ENCODE measurements at regions not wholly inside any gene's neighbourhood (a gene's known extent, or its start where the extent isn't known, plus 50 kb on each side); places are given as distances from the start of the nearest gene placed in this dataset.

DNA sequence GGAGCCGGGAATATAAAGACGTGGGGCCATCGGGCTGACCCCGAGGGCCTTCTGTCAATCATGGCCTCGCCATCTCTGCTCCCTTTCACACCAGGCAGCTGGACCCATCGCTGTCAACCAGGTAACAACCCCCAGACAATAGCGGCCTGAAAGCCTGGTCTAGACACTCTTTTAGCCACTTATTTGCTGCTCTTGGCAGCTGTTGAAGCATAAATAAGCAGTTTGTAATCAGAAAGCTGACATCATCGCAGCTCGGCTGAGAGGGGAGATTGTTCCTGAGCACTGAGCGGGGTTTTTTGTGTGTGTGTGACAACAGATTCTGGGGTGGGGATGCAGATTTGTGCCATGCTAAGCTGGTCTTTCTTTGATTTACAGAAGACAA is 423.6 kb upstream of the POU3F3 start:
- TF ChIP-seq, protein P1, sequence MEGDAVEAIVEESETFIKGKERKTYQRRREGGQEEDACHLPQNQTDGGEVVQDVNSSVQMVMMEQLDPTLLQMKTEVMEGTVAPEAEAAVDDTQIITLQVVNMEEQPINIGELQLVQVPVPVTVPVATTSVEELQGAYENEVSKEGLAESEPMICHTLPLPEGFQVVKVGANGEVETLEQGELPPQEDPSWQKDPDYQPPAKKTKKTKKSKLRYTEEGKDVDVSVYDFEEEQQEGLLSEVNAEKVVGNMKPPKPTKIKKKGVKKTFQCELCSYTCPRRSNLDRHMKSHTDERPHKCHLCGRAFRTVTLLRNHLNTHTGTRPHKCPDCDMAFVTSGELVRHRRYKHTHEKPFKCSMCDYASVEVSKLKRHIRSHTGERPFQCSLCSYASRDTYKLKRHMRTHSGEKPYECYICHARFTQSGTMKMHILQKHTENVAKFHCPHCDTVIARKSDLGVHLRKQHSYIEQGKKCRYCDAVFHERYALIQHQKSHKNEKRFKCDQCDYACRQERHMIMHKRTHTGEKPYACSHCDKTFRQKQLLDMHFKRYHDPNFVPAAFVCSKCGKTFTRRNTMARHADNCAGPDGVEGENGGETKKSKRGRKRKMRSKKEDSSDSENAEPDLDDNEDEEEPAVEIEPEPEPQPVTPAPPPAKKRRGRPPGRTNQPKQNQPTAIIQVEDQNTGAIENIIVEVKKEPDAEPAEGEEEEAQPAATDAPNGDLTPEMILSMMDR (conservative IDR thresholded peaks at IDR 0.05; ENCODE audit: low read depth, low read length): no peak
- no peak overlapping the region for H3K4me3 ChIP-seq (ENCODE audit: low read length)
- no peak for DNase-seq (ENCODE audit: low read depth)

DNA sequence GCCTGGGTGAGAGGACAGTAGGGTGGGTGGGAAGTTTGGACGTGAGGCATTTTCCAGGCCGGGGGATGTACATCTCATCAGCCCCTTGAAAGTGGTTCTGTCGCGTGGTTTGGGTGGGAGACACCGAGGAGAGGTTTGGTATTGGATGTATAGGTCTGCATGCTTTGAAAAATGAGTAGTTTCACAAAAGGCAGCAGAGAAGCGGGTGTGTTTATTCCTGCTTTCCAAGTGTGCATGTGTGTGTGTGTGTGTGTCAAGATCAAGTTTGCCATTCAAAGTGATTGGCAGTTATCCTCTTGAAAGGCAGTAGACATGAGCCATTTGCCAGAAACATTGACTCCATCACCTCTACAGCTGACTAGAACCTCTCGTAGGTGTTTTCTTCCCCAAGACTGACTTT is 423.1 kb upstream of the POU3F3 start:
- H3K4me3 ChIP-seq (ENCODE audit: low read length): no peak overlapping the region
- DNase-seq (ENCODE audit: low read depth): no peak
- TF ChIP-seq, protein P1 (conservative IDR thresholded peaks at IDR 0.05; ENCODE audit: low read depth, low read length): no peak

DNA sequence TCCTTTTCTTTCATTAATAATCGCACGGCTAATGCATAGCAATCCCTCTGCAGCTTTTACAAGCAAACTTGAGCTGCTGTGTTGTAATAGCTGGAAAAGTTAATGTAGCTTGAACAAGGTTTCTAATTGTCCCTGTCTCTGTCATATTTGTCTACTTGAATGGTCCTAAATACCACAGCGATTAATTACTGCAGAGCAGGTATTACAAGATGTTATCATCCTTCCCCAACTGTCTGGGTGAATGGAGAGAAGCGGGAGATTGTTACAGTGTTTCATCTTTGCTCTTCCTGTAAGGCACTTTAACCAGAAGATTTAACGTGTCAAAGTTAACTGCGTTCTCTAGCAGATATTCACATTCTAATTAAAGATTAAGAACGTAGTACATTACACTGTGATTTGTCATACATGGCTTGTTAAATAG is 422.2 kb upstream of the POU3F3 start:
- TF ChIP-seq, protein P1 (conservative IDR thresholded peaks at IDR 0.05; ENCODE audit: low read depth, low read length): no peak
- no peak for DNase-seq (ENCODE audit: low read depth)
- no peak overlapping the region for H3K4me3 ChIP-seq (ENCODE audit: low read length)

DNA sequence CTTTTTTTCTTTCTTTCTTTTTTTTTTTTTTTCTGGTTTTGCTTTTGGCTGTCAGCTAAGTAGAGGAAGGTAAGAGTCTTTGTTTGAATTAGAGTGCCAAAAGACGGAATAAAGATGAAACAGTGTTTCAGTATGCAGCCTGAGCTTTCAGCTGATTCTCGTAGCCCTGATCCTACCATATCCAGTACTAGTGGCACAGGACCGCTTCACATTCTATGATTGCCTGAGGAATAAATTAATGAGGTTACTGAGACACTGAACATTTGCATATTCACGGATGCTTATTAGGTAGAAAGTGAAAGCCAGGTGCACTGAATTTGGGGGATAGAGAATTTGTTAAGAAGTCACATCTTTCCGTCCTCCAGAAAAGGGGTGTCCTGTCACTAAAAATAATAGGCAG is 421.5 kb upstream of the POU3F3 start:
- no peak overlapping the region for H3K4me3 ChIP-seq (ENCODE audit: low read length)
- TF ChIP-seq, protein P1 (conservative IDR thresholded peaks at IDR 0.05; ENCODE audit: low read depth, low read length): no peak
- no peak for DNase-seq (ENCODE audit: low read depth)

DNA sequence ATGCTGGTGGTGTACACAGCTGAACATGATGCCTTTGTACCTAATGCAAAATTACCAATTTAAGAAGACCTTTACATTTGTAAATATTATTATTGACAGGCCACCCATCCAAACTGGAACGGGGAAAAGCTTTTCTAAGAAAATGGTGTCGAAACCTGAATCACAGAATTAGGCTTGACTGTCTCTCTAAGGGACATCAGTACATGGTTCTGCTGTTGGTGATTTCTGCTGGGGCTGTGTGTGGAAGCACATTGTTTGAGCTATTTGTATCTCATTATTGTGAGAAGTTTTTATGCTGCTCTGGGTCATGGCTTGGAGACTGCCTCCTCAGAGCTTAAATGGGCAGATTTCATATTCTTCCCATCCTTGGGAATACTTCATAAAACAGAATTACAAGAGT is 420.9 kb upstream of the POU3F3 start:
- no peak for DNase-seq (ENCODE audit: low read depth)
- no peak overlapping the region for H3K4me3 ChIP-seq (ENCODE audit: low read length)
- TF ChIP-seq, protein P1 (conservative IDR thresholded peaks at IDR 0.05; ENCODE audit: low read depth, low read length): no peak

DNA sequence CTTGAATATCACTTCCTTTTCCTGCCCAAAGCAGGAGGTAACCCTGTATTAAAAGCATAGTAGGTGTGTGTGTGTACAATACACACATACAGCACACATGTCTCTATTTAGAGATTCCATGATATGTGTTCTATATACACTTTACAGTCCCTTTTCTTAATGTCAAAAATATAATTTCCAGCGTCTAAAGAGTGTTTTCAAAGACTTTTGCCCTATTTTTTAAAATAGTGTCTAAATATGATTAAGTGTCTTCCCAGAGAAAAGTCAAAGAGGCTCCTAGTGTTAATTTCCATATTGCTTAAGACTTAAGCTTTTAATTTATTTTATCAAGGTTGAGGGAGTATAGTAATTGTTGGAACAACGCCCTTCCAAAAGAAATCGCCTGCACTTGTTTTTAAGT is 420.3 kb upstream of the POU3F3 start:
- TF ChIP-seq, protein P1 (conservative IDR thresholded peaks at IDR 0.05; ENCODE audit: low read depth, low read length): no peak
- no peak for DNase-seq (ENCODE audit: low read depth)
- no peak overlapping the region for H3K4me3 ChIP-seq (ENCODE audit: low read length)

DNA sequence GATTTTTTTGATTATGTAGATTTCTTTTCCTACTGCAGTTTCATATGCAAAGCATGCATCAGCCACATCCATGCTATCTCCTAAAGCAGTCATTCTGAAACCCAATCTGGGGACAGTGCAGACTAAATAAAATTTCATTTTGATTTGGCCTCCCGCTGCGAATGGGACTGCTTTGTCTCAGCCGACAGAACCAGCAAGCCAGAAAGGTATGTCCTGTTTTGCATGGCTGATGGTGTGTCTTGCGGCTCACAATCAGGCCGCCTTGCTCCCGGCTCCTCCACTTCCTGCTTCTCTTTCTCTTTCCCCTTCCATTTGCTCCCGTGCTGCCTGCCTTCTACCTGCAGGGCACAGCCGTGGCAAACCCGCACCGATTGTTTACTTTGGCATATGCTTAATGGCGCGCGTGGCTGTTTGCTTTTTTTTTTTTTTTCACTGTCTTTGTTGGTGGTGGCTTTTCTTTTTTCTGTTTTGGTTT is 419.6 kb upstream of the POU3F3 start:
- no peak for DNase-seq (ENCODE audit: low read depth)
- TF ChIP-seq, protein P1 (conservative IDR thresholded peaks at IDR 0.05; ENCODE audit: low read depth, low read length): no peak
- no peak overlapping the region for H3K4me3 ChIP-seq (ENCODE audit: low read length)
